ENCODE measurements at regions not wholly inside any gene's neighbourhood (a gene's known extent, or its start where the extent isn't known, plus 50 kb on each side); places are given as distances from the start of the nearest gene placed in this dataset.

GRCh38 chr12:88416786-88417185 lies 163.5 kb downstream of the KITLG start:
- H3K27me3 ChIP-seq (ENCODE audit: control insufficient read depth, insufficient read depth, low read length) = no peaks in the 10 kb centered on the region
- H3K27ac ChIP-seq (ENCODE audit: low read length) = no peak overlapping the region
- no peaks in the 10 kb centered on the region for H3K9me3 ChIP-seq (ENCODE audit: control insufficient read depth, insufficient read depth, low read length)
- no peaks in the 10 kb centered on the region for H3K36me3 ChIP-seq (ENCODE audit: control insufficient read depth, insufficient read depth, low read length)
- no CpG with 5 or more reads among the region's 2 CpGs for WGBS (ENCODE audit: insufficient coverage, insufficient read length)
- no peak for DNase-seq (ENCODE audit: low read depth, low spot score)
- H3K4me1 ChIP-seq (ENCODE audit: control insufficient read depth, insufficient read depth, low read length) = no peaks in the 10 kb centered on the region
- no peak overlapping the region for H3K4me3 ChIP-seq (ENCODE audit: low read length)

- Histone ChIP-seq H3K4me3 (ENCODE audit: low read length) (no peak overlapping the region), H3K36me3 (ENCODE audit: control insufficient read depth, insufficient read depth, low read length) (no peaks in the 10 kb centered on the region), H3K27me3 (ENCODE audit: control insufficient read depth, insufficient read depth, low read length) (no peaks in the 10 kb centered on the region), H3K9me3 (ENCODE audit: control insufficient read depth, insufficient read depth, low read length) (no peaks in the 10 kb centered on the region), H3K27ac (ENCODE audit: low read length) (no peak overlapping the region), H3K4me1 (ENCODE audit: control insufficient read depth, insufficient read depth, low read length) (no peaks in the 10 kb centered on the region)
- WGBS (ENCODE audit: insufficient coverage, insufficient read length) = no CpG with 5 or more reads among the region's 5 CpGs
- no peak for DNase-seq (ENCODE audit: low read depth, low spot score)
Observed at GRCh38 chr12:88417531-88417930, 162.7 kb downstream of the KITLG start.

GRCh38 chr12:88418856-88419497 lies 161.3 kb downstream of the KITLG start:
- Histone ChIP-seq H3K4me3 (ENCODE audit: low read length) (no peak overlapping the region), H3K4me1 (ENCODE audit: control insufficient read depth, insufficient read depth, low read length) (no peaks in the 10 kb centered on the region), H3K36me3 (ENCODE audit: control insufficient read depth, insufficient read depth, low read length) (no peaks in the 10 kb centered on the region), H3K27ac (ENCODE audit: low read length) (no peak overlapping the region), H3K9me3 (ENCODE audit: control insufficient read depth, insufficient read depth, low read length) (no peaks in the 10 kb centered on the region), H3K27me3 (ENCODE audit: control insufficient read depth, insufficient read depth, low read length) (no peaks in the 10 kb centered on the region)
- no CpG with 5 or more reads among the region's 8 CpGs for WGBS (ENCODE audit: insufficient coverage, insufficient read length)
- DNase-seq (ENCODE audit: low read depth, low spot score) = no peak

- no CpG with 5 or more reads among the region's 1 CpG for WGBS (ENCODE audit: insufficient coverage, insufficient read length)
- H3K27ac ChIP-seq (ENCODE audit: low read length) = no peak overlapping the region
- no peaks in the 10 kb centered on the region for H3K36me3 ChIP-seq (ENCODE audit: control insufficient read depth, insufficient read depth, low read length)
- H3K27me3 ChIP-seq (ENCODE audit: control insufficient read depth, insufficient read depth, low read length) = no peaks in the 10 kb centered on the region
- no peak for DNase-seq (ENCODE audit: low read depth, low spot score)
- no peaks in the 10 kb centered on the region for H3K4me1 ChIP-seq (ENCODE audit: control insufficient read depth, insufficient read depth, low read length)
- H3K4me3 ChIP-seq (ENCODE audit: low read length) = no peak overlapping the region
- no peaks in the 10 kb centered on the region for H3K9me3 ChIP-seq (ENCODE audit: control insufficient read depth, insufficient read depth, low read length)
Observed at GRCh38 chr12:88419794-88420193, 160.5 kb downstream of the KITLG start.

GRCh38 chr12:88420457-88420856 lies 159.8 kb downstream of the KITLG start:
- Histone ChIP-seq H3K9me3 (ENCODE audit: control insufficient read depth, insufficient read depth, low read length) (no peaks in the 10 kb centered on the region), H3K4me3 (ENCODE audit: low read length) (no peak overlapping the region), H3K27ac (ENCODE audit: low read length) (no peak overlapping the region), H3K27me3 (ENCODE audit: control insufficient read depth, insufficient read depth, low read length) (no peaks in the 10 kb centered on the region), H3K36me3 (ENCODE audit: control insufficient read depth, insufficient read depth, low read length) (no peaks in the 10 kb centered on the region), H3K4me1 (ENCODE audit: control insufficient read depth, insufficient read depth, low read length) (no peaks in the 10 kb centered on the region)
- DNase-seq (ENCODE audit: low read depth, low spot score) = no peak

GRCh38 chr12:88424791-88425730 lies 155.2 kb downstream of the KITLG start:
- Histone ChIP-seq H3K4me3 (ENCODE audit: low read length) (no peak overlapping the region), H3K4me1 (ENCODE audit: control insufficient read depth, insufficient read depth, low read length) (no peaks in the 10 kb centered on the region), H3K36me3 (ENCODE audit: control insufficient read depth, insufficient read depth, low read length) (no peaks in the 10 kb centered on the region), H3K9me3 (ENCODE audit: control insufficient read depth, insufficient read depth, low read length) (no peaks in the 10 kb centered on the region), H3K27me3 (ENCODE audit: control insufficient read depth, insufficient read depth, low read length) (no peaks in the 10 kb centered on the region), H3K27ac (ENCODE audit: low read length) (no peak overlapping the region)
- no peak for DNase-seq (ENCODE audit: low read depth, low spot score)
- WGBS (ENCODE audit: insufficient coverage, insufficient read length) = no CpG with 5 or more reads among the region's 5 CpGs

GRCh38 chr12:88428350-88428749 lies 151.9 kb downstream of the KITLG start:
- WGBS (ENCODE audit: insufficient coverage, insufficient read length) = no CpG with 5 or more reads among the region's 1 CpG

GRCh38 chr12:88431246-88431645 lies 149.0 kb downstream of the KITLG start:
- Histone ChIP-seq H3K36me3 (ENCODE audit: control insufficient read depth, insufficient read depth, low read length) (no peaks in the 10 kb centered on the region), H3K9me3 (ENCODE audit: control insufficient read depth, insufficient read depth, low read length) (no peaks in the 10 kb centered on the region), H3K27ac (ENCODE audit: low read length) (no peak overlapping the region), H3K27me3 (ENCODE audit: control insufficient read depth, insufficient read depth, low read length) (no peaks in the 10 kb centered on the region), H3K4me1 (ENCODE audit: control insufficient read depth, insufficient read depth, low read length) (no peaks in the 10 kb centered on the region; the same call in 1 of the 2 replicates), H3K4me3 (ENCODE audit: low read length) (no peak overlapping the region)
- WGBS (ENCODE audit: insufficient coverage, insufficient read length) = no CpG with 5 or more reads among the region's 4 CpGs
- DNase-seq (ENCODE audit: low read depth, low spot score) = no peak

More at GRCh38 chr12:88428350-88428749, 151.9 kb downstream of the KITLG start:
- H3K9me3 ChIP-seq (ENCODE audit: control insufficient read depth, insufficient read depth, low read length) = no peaks in the 10 kb centered on the region
- H3K27me3 ChIP-seq (ENCODE audit: control insufficient read depth, insufficient read depth, low read length) = no peaks in the 10 kb centered on the region
- no peak overlapping the region for H3K27ac ChIP-seq (ENCODE audit: low read length)
- no peak overlapping the region for H3K4me3 ChIP-seq (ENCODE audit: low read length)
- H3K4me1 ChIP-seq (ENCODE audit: control insufficient read depth, insufficient read depth, low read length) = no peaks in the 10 kb centered on the region
- DNase-seq (ENCODE audit: low read depth, low spot score) = no peak
- H3K36me3 ChIP-seq (ENCODE audit: control insufficient read depth, insufficient read depth, low read length) = no peaks in the 10 kb centered on the region

- no peaks in the 10 kb centered on the region for H3K36me3 ChIP-seq (ENCODE audit: control insufficient read depth, insufficient read depth, low read length)
- DNase-seq (ENCODE audit: low read depth, low spot score) = no peak
- no peaks in the 10 kb centered on the region; the same call in 1 of the 2 replicates for H3K4me1 ChIP-seq (ENCODE audit: control insufficient read depth, insufficient read depth, low read length)
- H3K4me3 ChIP-seq (ENCODE audit: low read length) = no peak overlapping the region
- H3K9me3 ChIP-seq (ENCODE audit: control insufficient read depth, insufficient read depth, low read length) = no peaks in the 10 kb centered on the region
- no CpG with 5 or more reads among the region's 9 CpGs for WGBS (ENCODE audit: insufficient coverage, insufficient read length)
- H3K27me3 ChIP-seq (ENCODE audit: control insufficient read depth, insufficient read depth, low read length) = no peaks in the 10 kb centered on the region
- no peak overlapping the region for H3K27ac ChIP-seq (ENCODE audit: low read length)
Observed at GRCh38 chr12:88432531-88433490, 147.5 kb downstream of the KITLG start.
